SKM-1 (cell line): ENCODE measurements at regions not wholly inside any gene's neighbourhood (a gene's known extent, or its start where the extent isn't known, plus 50 kb on each side); places are given as distances from the start of the nearest gene placed in this dataset.
"Not testable (repeated sequence)": the region's sequence is repeated elsewhere in the genome, so short reads cannot be mapped to it uniquely, and the experiment has no call there.

Source experiments
- DNase-seq: peaks from one replicate; lab custom pipeline; 2025; ENCODE audit not compliant: unreplicated experiment; lab: John Stamatoyannopoulos, UW

GRCh38 chr21:35384375-35384774 is 335.3 kb upstream of the RUNX1 start:
- no peak for DNase-seq

DNA sequence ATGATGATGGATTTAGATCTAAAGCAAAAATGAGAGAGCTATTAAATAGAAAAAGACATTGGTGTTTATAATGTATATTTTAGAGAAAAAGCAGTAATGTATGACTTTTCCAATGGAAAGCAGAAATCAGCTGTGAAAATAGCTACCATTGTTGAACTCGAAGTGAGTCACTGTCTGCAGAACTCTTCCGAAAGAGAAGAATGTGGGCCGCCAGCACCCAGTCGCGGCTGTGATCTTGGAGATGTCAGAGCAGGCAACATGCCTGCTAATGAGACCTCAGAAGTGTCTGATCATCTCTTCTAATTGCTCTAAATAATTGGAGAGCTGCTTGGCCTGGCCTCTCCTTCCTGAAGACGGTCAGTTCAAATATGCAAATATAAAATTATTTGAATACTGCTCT is 333.6 kb upstream of the RUNX1 start:
- no peak for DNase-seq

- DNase-seq, result no peak
These were observed 332.7 kb upstream of the RUNX1 start for GRCh38 chr21:35381743-35382310.

GRCh38 chr21:35380304-35380703 is 331.2 kb upstream of the RUNX1 start:
- DNase-seq, result not testable (repeated sequence)

- DNase-seq, result no peak
These were observed 329.8 kb upstream of the RUNX1 start for GRCh38 chr21:35378881-35379280.

GRCh38 chr21:35377505-35378090 is 328.5 kb upstream of the RUNX1 start:
- no peak for DNase-seq

GRCh38 chr21:35376406-35377135 is 327.5 kb upstream of the RUNX1 start:
- DNase-seq, result no peak

- no peak for DNase-seq
These were observed 326.0 kb upstream of the RUNX1 start for GRCh38 chr21:35375115-35375514.

DNA sequence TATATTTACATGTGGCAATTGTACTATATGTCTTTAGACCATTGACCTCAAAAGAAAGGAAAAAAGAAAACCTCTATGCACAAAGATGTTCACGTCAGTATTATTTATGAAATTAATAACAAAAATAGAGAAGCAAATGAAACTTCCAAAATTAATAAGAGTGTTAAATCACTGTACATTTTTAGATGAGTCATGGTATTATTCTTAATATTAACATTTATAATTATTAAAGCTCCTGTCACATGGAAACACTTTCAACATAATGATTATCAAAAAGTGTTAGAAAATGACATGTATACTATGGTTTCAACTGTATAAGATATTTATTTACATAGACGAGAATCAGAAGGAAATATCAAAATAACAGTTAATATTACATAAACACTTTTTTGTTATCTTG is 324.9 kb upstream of the RUNX1 start:
- DNase-seq, result no peak

GRCh38 chr21:35372201-35372600 is 323.1 kb upstream of the RUNX1 start:
- DNase-seq, result no peak

GRCh38 chr21:35370671-35371070 is 321.6 kb upstream of the RUNX1 start:
- no peak for DNase-seq

- DNase-seq, result no peak
These were observed 321.0 kb upstream of the RUNX1 start for GRCh38 chr21:35370071-35370470.

DNA sequence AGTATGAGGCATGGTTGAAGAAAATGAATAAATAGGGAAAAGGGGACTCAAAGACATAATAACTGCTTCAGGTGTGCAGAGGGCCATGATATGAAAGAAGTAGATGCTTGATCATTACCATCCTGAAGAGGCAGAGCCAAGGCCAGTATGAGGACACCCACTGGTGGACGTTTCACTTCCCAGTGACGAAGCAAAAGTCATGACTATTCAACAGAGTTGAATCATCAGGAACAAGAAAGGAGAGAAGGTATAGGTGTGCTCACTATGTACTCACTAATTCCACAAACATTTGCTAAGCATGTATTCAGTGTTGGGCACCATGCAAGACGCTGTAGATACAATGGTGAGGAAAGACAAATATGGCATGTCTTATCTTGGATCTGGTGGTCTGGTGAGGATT is 319.2 kb upstream of the RUNX1 start:
- no peak for DNase-seq

GRCh38 chr21:35367553-35367952 is 318.5 kb upstream of the RUNX1 start:
- DNase-seq, result no peak

DNA sequence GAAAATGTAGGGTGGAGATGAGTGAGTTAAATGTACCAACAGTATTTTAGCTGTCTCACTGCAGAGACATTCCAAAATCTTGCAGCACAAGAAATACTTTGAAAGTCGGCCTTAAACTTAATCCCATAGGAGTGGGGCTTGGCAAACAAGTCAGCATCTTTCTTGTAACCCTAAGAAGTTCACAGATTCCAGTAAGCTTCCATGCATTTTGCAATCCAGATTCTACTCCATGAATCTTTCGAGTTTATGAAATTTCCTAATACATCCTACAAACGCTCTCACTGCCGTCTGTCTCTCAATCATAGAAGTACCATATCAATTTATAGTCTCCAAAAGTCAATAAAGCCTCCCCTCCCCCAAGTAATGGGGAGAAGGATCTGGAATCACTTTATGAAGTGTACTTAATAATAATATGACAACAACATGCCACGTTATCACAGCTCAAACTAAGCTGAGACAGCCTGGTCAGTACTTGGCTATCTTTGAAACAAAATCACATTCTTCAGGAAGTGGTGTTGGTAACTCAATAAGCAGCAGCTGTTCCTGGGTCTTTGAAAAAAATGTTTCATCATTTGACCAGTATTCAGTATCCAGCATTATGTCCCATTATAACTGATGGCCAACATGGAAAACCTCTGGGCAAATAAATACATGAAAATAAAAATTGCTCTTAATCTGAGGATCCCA is 317.4 kb upstream of the RUNX1 start:
- no peak for DNase-seq

- DNase-seq, result no peak
These were observed 314.4 kb upstream of the RUNX1 start for GRCh38 chr21:35363458-35363857.

DNA sequence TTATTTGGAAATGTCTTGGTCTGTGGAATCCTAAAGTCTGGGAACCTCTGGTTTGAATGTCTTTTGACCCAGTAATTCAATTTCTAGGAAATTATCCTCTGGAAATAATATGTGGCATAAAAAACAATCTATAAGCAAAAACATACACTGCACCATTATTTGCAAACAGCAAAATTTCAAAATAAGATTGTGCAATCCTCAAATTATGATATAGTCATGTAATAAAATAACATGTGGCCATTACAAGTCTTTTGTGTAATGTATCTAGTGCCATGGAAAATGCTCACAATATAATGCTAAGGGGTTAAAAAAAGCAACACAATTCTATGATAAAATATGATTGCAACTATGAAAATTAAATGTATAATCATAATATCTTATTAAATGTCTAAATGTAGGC is 312.9 kb upstream of the RUNX1 start:
- no peak for DNase-seq

DNA sequence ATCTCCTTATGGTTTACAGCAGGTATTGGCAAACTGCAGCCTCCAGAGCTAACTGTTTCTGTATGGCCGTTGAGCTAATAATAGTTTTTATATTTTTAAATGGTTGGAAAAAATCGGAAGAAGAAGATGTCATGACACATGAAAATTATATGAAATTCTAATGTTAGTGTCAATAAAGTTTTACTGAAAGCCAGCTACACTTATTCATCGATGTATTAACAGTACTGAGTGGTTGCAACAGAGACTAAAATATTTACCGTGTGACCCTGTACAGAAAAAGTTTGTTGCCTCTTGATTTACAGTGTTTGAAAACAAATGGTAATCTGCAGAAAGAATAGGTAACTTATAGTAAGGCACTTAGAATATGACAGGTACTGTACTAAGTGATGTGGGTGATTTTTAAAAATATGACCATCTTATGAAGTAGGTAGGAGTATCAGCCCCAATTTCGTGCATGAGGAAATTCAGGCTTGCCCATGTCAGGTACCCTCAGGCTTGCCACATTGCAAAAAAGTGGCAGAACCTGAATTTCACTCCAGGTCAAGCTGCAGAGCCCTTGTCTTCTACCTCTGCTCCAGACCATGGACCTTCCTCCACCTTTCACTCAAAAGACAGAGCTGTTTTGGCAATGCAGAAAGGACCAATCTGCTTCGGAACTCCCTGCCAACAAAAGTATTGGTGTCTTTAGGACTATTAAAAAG is 311.9 kb upstream of the RUNX1 start:
- no peak for DNase-seq

DNA sequence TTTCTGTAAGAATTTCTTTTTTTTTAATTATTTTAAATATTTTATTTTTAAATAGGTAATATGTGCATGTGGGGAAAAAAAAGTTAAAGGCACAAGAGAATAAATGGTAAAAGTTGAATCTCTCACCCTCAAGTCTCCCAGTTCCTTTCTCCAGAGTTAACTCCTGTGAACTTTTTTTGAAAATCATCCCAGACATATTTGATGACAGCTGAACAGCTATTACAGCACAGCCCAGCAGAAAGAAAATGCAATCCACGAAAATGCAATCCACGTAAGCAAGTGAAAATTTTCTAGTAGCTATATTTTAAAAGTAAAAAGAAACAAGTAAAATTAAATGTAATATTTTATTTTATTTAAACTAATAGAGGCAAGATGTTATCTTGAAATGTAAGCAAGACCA is 310.0 kb upstream of the RUNX1 start:
- no peak for DNase-seq

DNA sequence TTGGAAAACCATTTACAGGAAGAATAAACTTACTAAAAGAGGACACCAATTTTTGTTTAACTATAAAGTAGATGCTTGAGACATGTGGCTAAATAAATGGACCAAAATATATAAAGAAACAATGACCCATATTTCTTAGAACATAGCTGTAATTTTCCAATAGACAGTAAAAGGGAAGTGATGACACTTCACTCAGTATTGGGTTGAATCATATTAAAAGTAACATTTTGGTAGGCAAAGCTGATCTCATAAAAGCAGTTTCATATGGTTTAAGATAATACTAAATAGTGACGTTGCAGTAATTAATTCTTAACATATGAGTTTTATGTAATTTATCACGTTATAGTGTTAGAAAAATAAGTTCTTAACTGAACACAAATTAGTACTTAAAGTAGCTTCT is 308.9 kb upstream of the RUNX1 start:
- DNase-seq, result no peak

DNA sequence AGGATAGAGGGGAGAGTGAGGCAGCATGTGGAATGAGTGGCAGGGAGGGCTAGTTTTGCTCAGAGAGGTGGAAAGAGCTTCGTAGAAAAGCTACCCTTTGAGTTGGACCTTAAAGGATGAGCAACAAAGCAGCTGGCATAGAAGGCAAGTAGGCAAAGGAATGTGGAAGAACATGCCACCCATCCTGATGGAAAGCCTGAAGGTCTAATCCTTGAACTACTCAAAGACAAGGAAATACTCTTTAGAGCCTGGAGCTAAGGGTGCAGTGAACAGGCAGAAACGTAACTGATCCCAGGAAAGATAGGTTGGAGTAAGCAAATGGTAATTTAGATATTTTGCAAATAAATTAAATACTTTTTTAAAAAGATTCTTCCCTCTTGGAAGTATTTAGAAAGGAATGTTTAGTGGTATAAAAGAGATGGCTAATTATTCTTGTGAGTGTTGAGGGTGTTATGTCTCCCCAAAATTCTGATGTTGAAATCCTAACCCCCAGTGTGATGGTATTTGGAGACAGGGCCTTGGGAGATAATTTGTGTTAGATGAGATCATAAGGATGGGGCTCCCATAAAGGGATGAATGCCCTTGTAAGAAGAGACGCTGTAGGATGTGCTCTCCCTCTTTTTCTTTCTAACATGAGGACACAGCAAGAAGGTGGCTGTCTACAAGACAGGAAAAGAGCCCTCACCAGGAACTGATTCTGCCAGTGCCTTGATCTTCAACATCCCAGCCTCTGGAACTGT is 308.1 kb upstream of the RUNX1 start:
- no peak for DNase-seq
